IMR-90 (cell line): ENCODE measurements at regions not wholly inside any gene's neighbourhood (a gene's known extent, or its start where the extent isn't known, plus 50 kb on each side); places are given as distances from the start of the nearest gene placed in this dataset.

ENCODE experiments used
- ATAC-seq: fragments of 200-7000 bp; cut with Tn5 transposase; 2 replicates; pipeline ENCODE4 v1.9.1; 2020; ENCODE audit warnings: low read depth, mild to moderate bottlenecking, moderate library complexity
- BruUV-seq: library from RNA; stranded (reverse); fragments of 400-500 nt; replicated peaks from 2 replicates; lab custom pipeline; 2021; lab: Mats Ljungman, UMichigan
- CTCF ChIA-PET: fragments of 300-600 bp; formaldehyde crosslinking; extraction: SDS; loops from one replicate; lab custom pipeline; 2021; ENCODE audit warnings: antibody characterized with exemption; lab: Yijun Ruan, JAX
- POLR2A ChIA-PET: fragments of 300-600 bp; sonication (Branson Sonifier 250); formaldehyde crosslinking; loops from one replicate; lab custom pipeline; 2022; ENCODE audit warnings: antibody characterized with exemption; ENCODE audit not compliant: unreplicated experiment; lab: Charles Lee
- DNase-seq: peaks from one replicate; pipeline ENCODE4 v3.0.0; 2013
- H2AFZ ChIP-seq: replicated peaks from 2 replicates; pipeline ENCODE3; 2013; ENCODE audit warnings: low read length, mild to moderate bottlenecking; ENCODE audit not compliant: poor library complexity
- H2AK5ac ChIP-seq: 2 replicates; pipeline ENCODE4 v1.6.1; 2013; ENCODE audit warnings: low read depth, low read length, inconsistent platforms
- H2AK9ac ChIP-seq: replicated peaks from 2 replicates; pipeline ENCODE3; 2013; ENCODE audit warnings: mild to moderate bottlenecking, low read depth, low read length, moderate library complexity; ENCODE audit not compliant: poor library complexity
- H2BK120ac ChIP-seq: 2 replicates; pipeline ENCODE4 v1.6.1; 2013; ENCODE audit warnings: low read depth, low read length, inconsistent platforms
- H2BK15ac ChIP-seq: 3 replicates; pipeline ENCODE4 v1.6.1; 2013; ENCODE audit warnings: low read depth, low read length, inconsistent platforms
- H2BK20ac ChIP-seq: 2 replicates; pipeline ENCODE4 v1.6.1; 2013; ENCODE audit warnings: low read depth, mild to moderate bottlenecking, inconsistent platforms, low read length, moderate library complexity
- H2BK5ac ChIP-seq: 2 replicates; pipeline ENCODE4 v1.6.1; 2013; ENCODE audit warnings: mild to moderate bottlenecking, low read depth, low read length, inconsistent platforms; ENCODE audit not compliant: poor library complexity, severe bottlenecking
- H3K14ac ChIP-seq: replicated peaks from 2 replicates; pipeline ENCODE4 v1.6.1; 2013; ENCODE audit warnings: low read depth, low read length, inconsistent platforms
- H3K18ac ChIP-seq: 2 replicates; pipeline ENCODE4 v1.6.1; 2013; ENCODE audit warnings: low read depth, low read length, control low read depth
- H3K23ac ChIP-seq: 2 replicates; pipeline ENCODE4 v1.6.1; 2013; ENCODE audit warnings: low read depth, low read length, inconsistent platforms
- H3K27ac ChIP-seq: 2 replicates; pipeline ENCODE4 v1.5.1; 2013; ENCODE audit warnings: mild to moderate bottlenecking, control low read depth, low read length; ENCODE audit not compliant: insufficient read depth
- H3K27me3 ChIP-seq: 2 replicates; pipeline ENCODE4 v1.6.1; 2013; ENCODE audit warnings: low read length; ENCODE audit not compliant: control insufficient read depth, insufficient read depth
- H3K36me3 ChIP-seq: 2 replicates; pipeline ENCODE4 v1.6.1; 2013; ENCODE audit warnings: low read length, mixed read lengths; ENCODE audit not compliant: control insufficient read depth, insufficient read depth
- H3K4ac ChIP-seq: 2 replicates; pipeline ENCODE4 v1.6.1; 2013; ENCODE audit warnings: low read depth, low read length, inconsistent platforms
- H3K4me1 ChIP-seq: 2 replicates; pipeline ENCODE4 v1.6.1; 2013; ENCODE audit warnings: low read length, mixed read lengths; ENCODE audit not compliant: control insufficient read depth, insufficient read depth
- H3K4me2 ChIP-seq: 2 replicates; pipeline ENCODE4 v1.6.1; 2013; ENCODE audit warnings: low read depth, mild to moderate bottlenecking, control low read depth, low read length, moderate library complexity
- H3K4me3 ChIP-seq: 2 replicates; pipeline ENCODE4 v1.5.1; 2013; ENCODE audit warnings: low read depth, mild to moderate bottlenecking, control low read depth, low read length, moderate library complexity; ENCODE audit not compliant: insufficient read depth
- H3K56ac ChIP-seq: 2 replicates; pipeline ENCODE4 v1.6.1; 2013; ENCODE audit warnings: low read length, inconsistent platforms; ENCODE audit not compliant: insufficient read depth; ENCODE audit errors: extremely low read depth
- H3K79me1 ChIP-seq, 2 experiments: 2 replicates each; pipeline ENCODE4 v1.6.1; 2013; ENCODE audit warnings: low read length in 2 of 2, inconsistent platforms in 1 of 2, low read depth in 1 of 2
- H3K9ac ChIP-seq: 2 replicates; pipeline ENCODE4 v1.6.1; 2013; ENCODE audit warnings: low read depth, low read length, control low read depth
- H3K9me1 ChIP-seq: 2 replicates; pipeline ENCODE4 v1.6.1; 2013; ENCODE audit warnings: low read length, inconsistent platforms; ENCODE audit not compliant: insufficient read depth
- H3K9me3 ChIP-seq: 2 replicates; pipeline ENCODE4 v1.6.1; 2013; ENCODE audit warnings: low read length; ENCODE audit not compliant: control insufficient read depth, insufficient read depth
- H4K20me1 ChIP-seq: 2 replicates; pipeline ENCODE4 v1.6.1; 2013; ENCODE audit warnings: low read length, inconsistent platforms; ENCODE audit not compliant: insufficient read depth
- H4K5ac ChIP-seq: 2 replicates; pipeline ENCODE4 v1.6.1; 2013; ENCODE audit warnings: mild to moderate bottlenecking, low read depth, low read length, control low read depth
- H4K8ac ChIP-seq, 2 experiments: 2 replicates each; pipeline ENCODE4 v1.6.1; 2013; ENCODE audit warnings: low read depth in 2 of 2, low read length in 2 of 2, control low read depth in 1 of 2, inconsistent platforms in 1 of 2
- H4K91ac ChIP-seq: 2 replicates; pipeline ENCODE4 v1.6.1; 2013; ENCODE audit warnings: low read depth, low read length, inconsistent platforms; ENCODE audit not compliant: insufficient read depth
- CEBPB ChIP-seq: IDR thresholded peaks from 2 replicates; pipeline ENCODE4 v1.6.1; 2012; ENCODE audit warnings: low read depth, low read length, improper control_type of control experiment
- FOS ChIP-seq: fragments of 150-350 bp; IDR thresholded peaks from 2 replicates; pipeline ENCODE4 v1.6.1; 2016; ENCODE audit warnings: low read depth, low read length
- MAFK ChIP-seq: IDR thresholded peaks from 2 replicates; pipeline ENCODE4 v1.6.1; 2012; ENCODE audit warnings: low read depth, low read length, improper control_type of control experiment
- NFE2L2 ChIP-seq: fragments of 150-350 bp; IDR thresholded peaks from 2 replicates; pipeline ENCODE4 v1.6.1; 2016; ENCODE audit warnings: low read depth, mild to moderate bottlenecking, low read length
- RCOR1 ChIP-seq: IDR thresholded peaks from 2 replicates; pipeline ENCODE4 v1.6.1; 2012; ENCODE audit warnings: mild to moderate bottlenecking, low read length, improper control_type of control experiment; ENCODE audit not compliant: insufficient replicate concordance
- RFX5 ChIP-seq: IDR thresholded peaks from 2 replicates; pipeline ENCODE4 v1.8.0; 2012; ENCODE audit warnings: low read depth, mild to moderate bottlenecking, low read length, moderate library complexity
- WGBS, 2 experiments: methylation state at CpG; one replicate each; pipeline versions ENCODE4 v1.1.5 to v1.1.7; 2013; ENCODE audit warnings: missing lambda C conversion rate in 2 of 2; ENCODE audit not compliant: insufficient read length in 1 of 2; ENCODE audit errors: extremely low coverage in 2 of 2; 5-methylcytosine and 5-hydroxymethylcytosine counted together
- dilution Hi-C: fragments of 300-500 bp; cut with HindIII; formaldehyde crosslinking; loops from one replicate; pipeline ENCODE4 v1.14.3; 2018; ENCODE audit warnings: low sequenced_read_pairs; ENCODE audit not compliant: unreplicated experiment
- in situ Hi-C: fragments of 300-500 bp; cut with MboI; formaldehyde crosslinking; loops from 3 replicates; pipeline ENCODE4 v1.14.3; 2019; ENCODE audit warnings: low sequenced_read_pairs, inconsistent platforms, mixed read lengths
- intact Hi-C: fragments of 100-400 bp; cut with micrococcal nuclease; formaldehyde crosslinking; loops from 2 replicates; pipeline ENCODE4 v1.10.0; 2022
- TF ChIP-seq, protein P1 (sequence below): fragments of 150-350 bp; IDR thresholded peaks from 2 replicates; pipeline ENCODE4 v1.6.1; 2017; ENCODE audit warnings: mild to moderate bottlenecking, antibody characterized with exemption, low read length, low read depth
- TF ChIP-seq, protein P2 (sequence below): fragments of 150-350 bp; IDR thresholded peaks from 2 replicates; pipeline ENCODE4 v1.6.1; 2016; ENCODE audit warnings: low read depth, mild to moderate bottlenecking, low read length, moderate library complexity, borderline replicate concordance

DNA sequence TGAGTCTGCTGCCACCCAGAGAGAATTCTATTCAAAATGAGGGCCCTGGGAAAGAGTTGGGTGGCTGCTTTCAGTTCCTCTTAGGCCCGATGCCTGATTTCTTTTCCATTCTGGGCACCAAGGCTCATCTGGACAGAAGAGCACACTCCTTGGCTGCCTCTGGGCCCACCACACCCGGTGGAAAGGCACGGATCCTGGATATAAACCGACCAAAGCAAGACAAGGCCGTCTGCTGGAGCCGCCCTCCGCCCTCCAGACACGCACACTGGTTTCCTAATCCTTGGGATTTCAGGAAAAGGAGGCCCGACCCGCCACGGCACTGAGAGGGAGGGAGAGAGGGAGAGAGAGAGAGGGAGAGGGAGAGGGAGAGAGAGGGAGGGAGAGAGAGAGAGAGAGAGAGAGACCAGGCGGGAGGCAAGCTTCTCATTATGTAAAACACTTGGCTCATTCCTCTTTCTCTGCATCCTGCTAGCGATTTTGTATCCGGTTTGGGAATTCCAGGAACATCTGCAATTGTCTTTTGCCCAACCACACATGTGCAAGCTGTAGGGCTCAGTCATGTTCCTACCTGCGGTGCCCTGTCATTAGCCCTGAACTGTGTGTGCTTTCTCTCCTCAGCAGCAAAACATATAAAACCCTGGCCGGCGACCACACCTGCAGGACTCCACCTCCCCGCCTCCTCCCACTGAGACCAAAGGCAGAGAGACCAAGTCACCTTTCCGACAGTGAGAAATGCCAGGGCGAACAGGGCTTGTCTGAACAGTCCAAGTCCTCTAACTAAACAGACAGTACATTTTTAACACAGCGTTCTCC is 347.2 kb downstream of the SOX9 start (continued):
- TF ChIP-seq, protein P1, sequence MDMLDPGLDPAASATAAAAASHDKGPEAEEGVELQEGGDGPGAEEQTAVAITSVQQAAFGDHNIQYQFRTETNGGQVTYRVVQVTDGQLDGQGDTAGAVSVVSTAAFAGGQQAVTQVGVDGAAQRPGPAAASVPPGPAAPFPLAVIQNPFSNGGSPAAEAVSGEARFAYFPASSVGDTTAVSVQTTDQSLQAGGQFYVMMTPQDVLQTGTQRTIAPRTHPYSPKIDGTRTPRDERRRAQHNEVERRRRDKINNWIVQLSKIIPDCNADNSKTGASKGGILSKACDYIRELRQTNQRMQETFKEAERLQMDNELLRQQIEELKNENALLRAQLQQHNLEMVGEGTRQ, result no peak

DNA sequence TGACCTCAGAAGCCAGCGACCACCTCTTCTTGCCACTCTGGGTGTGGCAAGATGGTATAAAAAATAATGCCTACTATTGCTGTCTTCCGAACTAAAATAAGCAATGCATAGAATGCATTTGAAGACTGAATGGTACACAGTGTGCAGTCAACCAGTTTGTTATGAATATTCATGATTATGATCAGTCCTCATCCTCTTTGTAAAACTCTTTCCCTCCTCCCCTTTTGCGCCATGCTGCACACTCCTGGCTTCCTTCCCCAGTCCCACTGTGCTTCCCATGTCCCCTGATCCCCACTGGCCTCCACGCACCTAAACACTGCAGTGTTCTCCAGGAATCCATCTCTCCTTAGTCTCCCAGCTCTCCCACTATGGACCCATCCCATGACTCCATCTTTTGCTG is 348.0 kb downstream of the SOX9 start:
- WGBS, 2 experiments, result 92% methylated on average over 2 of the region's 4 CpGs; no CpG with 5 or more reads in 1 of the 2 experiments
- peaks cover 27% of the 10 kb centered on the region for H3K9me1 ChIP-seq
- in situ Hi-C loops (no loop called here), dilution Hi-C loops (no loop called here), intact Hi-C loops (no loop called here)
- POLR2A ChIA-PET, result no interaction called here
- DNase-seq (no peak), ATAC-seq (no peak)
- H3K14ac ChIP-seq, result no peak overlapping the region
- no peak overlapping the region for H2BK120ac ChIP-seq
- no TSS peak for BruUV-seq
- peaks cover 20 to 47% of the 10 kb centered on the region in 2 experiments for H3K79me1 ChIP-seq
- CTCF ChIA-PET, result no interaction called here
- no peak overlapping the region for H3K4ac ChIP-seq
- H2BK5ac ChIP-seq, result no peak overlapping the region
- TF ChIP-seq RCOR1, result no peak
- no peak for TF ChIP-seq FOS
- no peak for TF ChIP-seq CEBPB
- TF ChIP-seq RFX5, result no peak
- TF ChIP-seq NFE2L2, result no peak
- TF ChIP-seq, protein P2, sequence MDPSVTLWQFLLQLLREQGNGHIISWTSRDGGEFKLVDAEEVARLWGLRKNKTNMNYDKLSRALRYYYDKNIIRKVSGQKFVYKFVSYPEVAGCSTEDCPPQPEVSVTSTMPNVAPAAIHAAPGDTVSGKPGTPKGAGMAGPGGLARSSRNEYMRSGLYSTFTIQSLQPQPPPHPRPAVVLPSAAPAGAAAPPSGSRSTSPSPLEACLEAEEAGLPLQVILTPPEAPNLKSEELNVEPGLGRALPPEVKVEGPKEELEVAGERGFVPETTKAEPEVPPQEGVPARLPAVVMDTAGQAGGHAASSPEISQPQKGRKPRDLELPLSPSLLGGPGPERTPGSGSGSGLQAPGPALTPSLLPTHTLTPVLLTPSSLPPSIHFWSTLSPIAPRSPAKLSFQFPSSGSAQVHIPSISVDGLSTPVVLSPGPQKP, result no peak
- TF ChIP-seq MAFK, result no peak
- no peak overlapping the region for H3K56ac ChIP-seq
- H3K23ac ChIP-seq, result no peak overlapping the region
- H2AK9ac ChIP-seq, result no peak overlapping the region
- H2AK5ac ChIP-seq, result peak overlapping the region; percentile 49
- H3K4me3 ChIP-seq, result no peak overlapping the region
- H3K9me3 ChIP-seq, result no peaks in the 10 kb centered on the region
- no peak overlapping the region for H3K4me2 ChIP-seq
- H4K20me1 ChIP-seq, result peaks cover 9% of the 10 kb centered on the region
- peak overlapping the region; percentile 7; the same call in 1 of the 3 replicates for H2BK15ac ChIP-seq
- 0 out of 2 replicates have a peak overlapping the region, but pooled peaks have one; percentile 12 for H2BK20ac ChIP-seq
- H3K36me3 ChIP-seq, result no peaks in the 10 kb centered on the region
- peaks cover 13% of the 10 kb centered on the region for H3K4me1 ChIP-seq
- H4K91ac ChIP-seq, result no peak overlapping the region
- no peak overlapping the region for H4K5ac ChIP-seq
- no peaks in the 10 kb centered on the region for H3K27me3 ChIP-seq
- H3K18ac ChIP-seq, result no peak overlapping the region
- no peak overlapping the region for H3K27ac ChIP-seq
- H3K9ac ChIP-seq, result no peak overlapping the region
- no peak overlapping the region for H2AFZ ChIP-seq
- no peak overlapping the region for H4K8ac ChIP-seq
